ENCODE measurements at regions not wholly inside any gene's neighbourhood (a gene's known extent, or its start where the extent isn't known, plus 50 kb on each side); places are given as distances from the start of the nearest gene placed in this dataset.

DNA sequence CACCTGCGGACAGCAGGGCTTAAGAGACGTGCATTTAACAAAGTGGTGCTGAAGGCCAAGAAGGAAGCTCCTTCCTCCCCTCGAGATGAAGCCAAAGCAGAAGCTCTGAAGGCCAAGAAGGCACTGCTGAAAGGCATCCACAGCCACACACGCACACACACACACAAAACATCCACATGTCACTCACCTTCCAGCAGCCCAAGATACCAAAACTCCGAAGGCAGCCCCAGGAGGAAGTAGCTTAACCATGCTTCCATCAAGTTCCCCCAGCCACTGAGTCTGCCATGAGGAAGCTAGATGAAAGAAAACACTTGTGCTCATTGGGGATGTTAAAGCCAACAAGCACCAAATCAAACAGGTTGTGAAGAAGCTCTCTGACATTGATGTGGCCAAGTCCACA is 175.7 kb upstream of the POU3F3 start:
- no peak for TF ChIP-seq CTCF (IDR thresholded peaks at IDR 0.05)
- TF ChIP-seq HOXA7 (CRISPR knock-in tag; IDR thresholded peaks at IDR 0.05), result no peak
- no peak for TF ChIP-seq RAD21 (conservative IDR thresholded peaks at IDR 0.05 in 1 of 2, IDR thresholded peaks at IDR 0.05 in 1 of 2)
- TF ChIP-seq EP300 (IDR thresholded peaks at IDR 0.05), result no peak
- no peak for TF ChIP-seq MAZ (IDR thresholded peaks at IDR 0.05; ENCODE audit: borderline replicate concordance, low read depth, low read length)
- TF ChIP-seq BHLHE40 (IDR thresholded peaks at IDR 0.05; ENCODE audit: low read depth, low read length), result no peak
- no peak for TF ChIP-seq REST (IDR thresholded peaks at IDR 0.05)
